DOHH2 (cell line): ENCODE measurements at regions not wholly inside any gene's neighbourhood (a gene's known extent, or its start where the extent isn't known, plus 50 kb on each side); places are given as distances from the start of the nearest gene placed in this dataset.
"Not testable (repeated sequence)": the region's sequence is repeated elsewhere in the genome, so short reads cannot be mapped to it uniquely, and the experiment has no call there.

ENCODE experiments used
- H3F3A ChIP-seq: fragments of 200-600 bp; sonication (generic), shearing (Covaris generic); 2 replicates; pipeline ENCODE4 v1.6.0; 2016; ENCODE audit warnings: antibody characterized with exemption, mild to moderate bottlenecking; ENCODE audit not compliant: control insufficient read depth, insufficient read depth
- H3K27ac ChIP-seq: fragments of 200-600 bp; sonication (generic); 2 replicates; pipeline ENCODE4 v1.5.1; 2014; ENCODE audit warnings: low read depth, mild to moderate bottlenecking, low read length, moderate library complexity
- H3K27me3 ChIP-seq: fragments of 200-600 bp; sonication (generic); 2 replicates; pipeline ENCODE4 v1.6.1; 2014; ENCODE audit warnings: mild to moderate bottlenecking, low read length, mixed read lengths; ENCODE audit not compliant: control insufficient read depth
- H3K36me3 ChIP-seq: fragments of 200-600 bp; sonication (generic); 2 replicates; pipeline ENCODE4 v1.6.1; 2014; ENCODE audit warnings: mild to moderate bottlenecking, low read length, moderate library complexity, mixed read lengths; ENCODE audit not compliant: control insufficient read depth
- H3K4me1 ChIP-seq: fragments of 200-600 bp; sonication (generic); 2 replicates; pipeline ENCODE4 v1.6.1; 2014; ENCODE audit warnings: mild to moderate bottlenecking, low read length, mixed read lengths; ENCODE audit not compliant: control insufficient read depth
- H3K4me2 ChIP-seq: fragments of 200-600 bp; sonication (generic); 2 replicates; pipeline ENCODE4 v1.6.0; 2014; ENCODE audit warnings: mild to moderate bottlenecking, low read length, moderate library complexity
- H3K4me3 ChIP-seq: fragments of 200-600 bp; sonication (generic); 2 replicates; pipeline ENCODE4 v1.5.1; 2014; ENCODE audit warnings: mild to moderate bottlenecking, low read length, mixed read lengths
- H3K79me2 ChIP-seq: fragments of 200-600 bp; sonication (generic); 2 replicates; pipeline ENCODE4 v1.6.1; 2014; ENCODE audit warnings: mild to moderate bottlenecking, low read length, mixed read lengths; ENCODE audit not compliant: control insufficient read depth
- H3K9me2 ChIP-seq: fragments of 200-600 bp; sonication (generic); replicated peaks from 2 replicates; pipeline ENCODE4 v1.6.1; 2014; ENCODE audit warnings: mild to moderate bottlenecking, low read length, mixed read lengths; ENCODE audit not compliant: control insufficient read depth
- H3K9me3 ChIP-seq: fragments of 200-600 bp; sonication (generic); 2 replicates; pipeline ENCODE4 v1.6.1; 2014; ENCODE audit warnings: antibody characterized with exemption, low read length, mixed read lengths; ENCODE audit not compliant: control insufficient read depth, insufficient read depth
- H4K20me1 ChIP-seq: fragments of 200-600 bp; sonication (generic); 2 replicates; pipeline ENCODE4 v1.6.0; 2014; ENCODE audit warnings: low read depth, mild to moderate bottlenecking, antibody characterized with exemption, low read length, moderate library complexity; ENCODE audit not compliant: control insufficient read depth, insufficient read depth
- EZH2phosphoT487 ChIP-seq: fragments of 200-600 bp; sonication (generic); IDR thresholded peaks from 2 replicates; pipeline ENCODE4 v1.6.1; 2017; ENCODE audit warnings: borderline replicate concordance, mild to moderate bottlenecking, antibody characterized with exemption, low read length, moderate library complexity, mixed read lengths
- TF ChIP-seq, protein P1 (sequence below): fragments of 200-600 bp; sonication (generic); IDR thresholded peaks from one replicate; pipeline ENCODE4 v1.5.1; 2014; ENCODE audit warnings: antibody characterized with exemption, mild to moderate bottlenecking, low read depth, low read length; ENCODE audit not compliant: poor library complexity, severe bottlenecking

GRCh38 chr5:111960476-111961215, 203.7 kb upstream of the NREP start:
- Histone ChIP-seq H3K36me3 (no peaks in the 10 kb centered on the region), H3K9me2 (no peaks in the 10 kb centered on the region), H4K20me1 (no peaks in the 10 kb centered on the region), H3K27ac (no peak overlapping the region), H3K79me2 (no peaks in the 10 kb centered on the region), H3K4me2 (no peak overlapping the region), H3K4me1 (peaks cover 6% of the 10 kb centered on the region), H3K4me3 (no peak overlapping the region), H3F3A (no peaks in the 10 kb centered on the region), H3K9me3 (no peaks in the 10 kb centered on the region), H3K27me3 (no peaks in the 10 kb centered on the region)
- TF ChIP-seq, protein P1, sequence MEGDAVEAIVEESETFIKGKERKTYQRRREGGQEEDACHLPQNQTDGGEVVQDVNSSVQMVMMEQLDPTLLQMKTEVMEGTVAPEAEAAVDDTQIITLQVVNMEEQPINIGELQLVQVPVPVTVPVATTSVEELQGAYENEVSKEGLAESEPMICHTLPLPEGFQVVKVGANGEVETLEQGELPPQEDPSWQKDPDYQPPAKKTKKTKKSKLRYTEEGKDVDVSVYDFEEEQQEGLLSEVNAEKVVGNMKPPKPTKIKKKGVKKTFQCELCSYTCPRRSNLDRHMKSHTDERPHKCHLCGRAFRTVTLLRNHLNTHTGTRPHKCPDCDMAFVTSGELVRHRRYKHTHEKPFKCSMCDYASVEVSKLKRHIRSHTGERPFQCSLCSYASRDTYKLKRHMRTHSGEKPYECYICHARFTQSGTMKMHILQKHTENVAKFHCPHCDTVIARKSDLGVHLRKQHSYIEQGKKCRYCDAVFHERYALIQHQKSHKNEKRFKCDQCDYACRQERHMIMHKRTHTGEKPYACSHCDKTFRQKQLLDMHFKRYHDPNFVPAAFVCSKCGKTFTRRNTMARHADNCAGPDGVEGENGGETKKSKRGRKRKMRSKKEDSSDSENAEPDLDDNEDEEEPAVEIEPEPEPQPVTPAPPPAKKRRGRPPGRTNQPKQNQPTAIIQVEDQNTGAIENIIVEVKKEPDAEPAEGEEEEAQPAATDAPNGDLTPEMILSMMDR, result no peak
- TF ChIP-seq EZH2phosphoT487, result no peak

DNA sequence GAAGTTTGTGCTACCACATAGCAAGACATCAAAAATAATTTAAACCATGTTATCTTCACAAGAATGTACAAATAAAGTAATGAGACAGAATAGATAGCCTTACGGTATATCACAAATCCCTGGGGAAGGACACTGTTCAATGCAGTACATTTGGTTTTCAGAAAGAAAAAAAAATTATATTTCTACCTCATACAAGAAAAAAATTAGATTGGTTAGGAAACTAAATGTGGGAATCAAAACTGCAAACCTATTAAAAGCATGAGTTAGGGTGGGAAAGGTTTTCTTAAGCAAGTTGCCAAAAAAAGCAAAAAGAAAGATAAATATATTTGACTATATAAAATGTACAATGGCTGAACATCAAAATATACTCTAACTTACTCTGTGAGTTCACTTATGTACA, 201.9 kb upstream of the NREP start:
- no peaks in the 10 kb centered on the region for H4K20me1 ChIP-seq
- no peak overlapping the region for H3K27ac ChIP-seq
- H3K4me3 ChIP-seq, result no peak overlapping the region
- H3K4me2 ChIP-seq, result no peak overlapping the region
- no peaks in the 10 kb centered on the region for H3K9me3 ChIP-seq
- TF ChIP-seq, protein P1, result no peak
- TF ChIP-seq EZH2phosphoT487, result no peak
- no peaks in the 10 kb centered on the region for H3K27me3 ChIP-seq
- peaks cover 14% of the 10 kb centered on the region for H3K4me1 ChIP-seq
- no peaks in the 10 kb centered on the region for H3K36me3 ChIP-seq
- no peaks in the 10 kb centered on the region for H3K79me2 ChIP-seq
- H3K9me2 ChIP-seq, result no peaks in the 10 kb centered on the region
- no peaks in the 10 kb centered on the region for H3F3A ChIP-seq

DNA sequence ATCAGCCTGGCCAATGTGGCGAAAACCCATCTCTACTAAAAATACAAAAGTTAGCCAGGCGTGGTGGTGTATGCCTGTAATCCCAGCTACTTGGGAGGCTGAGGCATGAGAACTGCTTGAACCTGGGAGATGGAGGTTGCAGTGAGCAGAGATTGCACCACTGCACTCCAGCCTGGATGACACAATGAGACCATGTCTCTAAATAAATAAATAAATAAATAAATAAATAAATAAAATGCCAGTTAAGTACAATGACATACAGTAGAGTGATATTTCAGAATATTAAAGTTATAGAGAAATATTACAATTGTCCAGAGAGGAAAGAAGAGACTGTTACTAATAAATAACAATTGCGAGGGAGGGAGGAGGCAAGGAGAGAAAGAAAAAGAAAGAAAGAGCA, 199.8 kb upstream of the NREP start:
- not testable (repeated sequence) for H3K27ac ChIP-seq
- H3K4me1 ChIP-seq, result peaks cover 11% of the 10 kb centered on the region

DNA sequence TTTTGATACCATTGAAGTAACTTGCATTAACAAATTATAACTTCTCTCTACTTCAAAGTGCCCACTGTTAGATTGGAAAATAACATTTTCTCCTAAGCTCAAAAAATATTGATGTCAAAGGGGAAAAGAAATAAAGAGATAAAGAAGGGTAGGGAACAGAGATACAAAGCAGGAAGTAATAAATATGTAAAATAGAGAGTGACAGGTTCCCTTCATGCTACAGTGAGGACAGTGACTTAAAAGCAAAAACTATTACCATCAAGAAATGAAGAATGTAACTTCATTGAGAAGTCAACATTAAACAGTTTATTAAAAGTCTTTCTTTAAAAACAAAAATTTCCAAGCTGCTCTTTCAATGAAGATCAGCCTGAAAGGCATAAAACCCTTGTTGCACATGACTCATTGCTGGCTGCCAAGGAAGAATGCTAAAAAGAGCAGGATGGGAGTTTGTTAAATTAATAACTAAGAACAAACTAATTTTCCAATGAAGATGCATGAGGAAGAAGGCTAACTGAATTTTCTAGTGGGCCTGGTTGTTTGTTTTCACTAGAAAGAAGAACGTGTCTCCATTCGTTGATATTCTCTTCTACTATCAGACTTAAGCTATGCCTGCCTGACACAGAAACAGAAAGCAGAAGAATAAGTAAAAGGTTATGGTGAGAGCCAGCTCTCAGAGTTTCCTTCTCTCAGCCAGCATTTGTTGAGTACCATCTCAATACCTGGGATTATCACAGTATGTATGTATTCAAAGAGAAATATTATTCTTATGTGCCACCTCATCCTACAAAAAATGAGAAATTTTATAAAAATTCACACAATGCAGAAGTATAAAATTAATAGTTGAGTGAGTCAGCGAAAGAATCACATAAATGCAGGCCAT, 197.8 kb upstream of the NREP start:
- Histone ChIP-seq H3K36me3 (no peaks in the 10 kb centered on the region), H3K9me3 (no peaks in the 10 kb centered on the region), H3K4me1 (peaks cover 8% of the 10 kb centered on the region), H3F3A (no peaks in the 10 kb centered on the region), H4K20me1 (no peaks in the 10 kb centered on the region), H3K79me2 (no peaks in the 10 kb centered on the region), H3K9me2 (no peaks in the 10 kb centered on the region), H3K27me3 (no peaks in the 10 kb centered on the region), H3K4me2 (peak overlapping the region; percentile 1; the same call in 1 of the 2 replicates), H3K4me3 (no peak overlapping the region), H3K27ac (no peak overlapping the region)
- TF ChIP-seq, protein P1, result no peak
- no peak for TF ChIP-seq EZH2phosphoT487

More for the DNA sequence above, 199.8 kb upstream of the NREP start:
- H3K36me3 ChIP-seq, H3K9me3 ChIP-seq, H3K27me3 ChIP-seq, H4K20me1 ChIP-seq, H3K9me2 ChIP-seq, H3F3A ChIP-seq, H3K4me3 ChIP-seq, H3K79me2 ChIP-seq, H3K4me2 ChIP-seq: not testable (repeated sequence)
